AML-193 (cell line): ENCODE measurements at regions not wholly inside any gene's neighbourhood (a gene's known extent, or its start where the extent isn't known, plus 50 kb on each side); places are given as distances from the start of the nearest gene placed in this dataset.
A peak's percentile ranks its signal among the peaks of the same experiment; 100 is the strongest.
"Not testable (repeated sequence)": the region's sequence is repeated elsewhere in the genome, so short reads cannot be mapped to it uniquely, and the experiment has no call there.

Experiments
- DNase-seq, 2 experiments: peaks; one replicate each; lab custom pipeline; 2025; lab: John Stamatoyannopoulos, UW

DNA sequence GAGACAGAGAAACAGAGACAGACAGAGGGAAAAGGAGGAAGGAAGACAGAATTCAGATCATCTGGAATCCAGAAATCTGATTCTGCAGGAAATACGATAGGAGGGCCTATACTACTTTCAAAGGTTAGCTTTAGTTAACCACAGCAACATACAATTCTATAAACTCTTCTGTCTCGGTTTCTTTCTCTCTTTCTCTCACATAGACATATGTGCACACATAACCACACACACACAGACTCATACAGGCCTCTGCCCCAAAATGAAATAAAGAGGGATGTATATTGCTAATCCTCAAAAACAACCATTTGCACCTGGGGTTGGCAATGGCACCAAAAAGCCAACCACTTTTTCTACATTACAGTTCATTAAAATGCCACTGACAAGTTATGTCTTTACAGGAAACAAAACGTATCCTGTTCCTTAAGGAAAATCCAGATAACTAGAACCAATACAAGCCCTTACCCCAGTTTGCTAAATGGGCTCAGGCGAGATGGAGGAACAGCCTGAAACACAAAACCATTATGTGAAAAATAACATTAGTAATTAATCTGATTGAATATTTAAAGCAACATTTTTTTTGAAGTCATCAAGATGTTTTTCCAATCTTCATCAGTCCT lies 372.3 kb upstream of the CCNH start:
- DNase-seq = no peak

DNA sequence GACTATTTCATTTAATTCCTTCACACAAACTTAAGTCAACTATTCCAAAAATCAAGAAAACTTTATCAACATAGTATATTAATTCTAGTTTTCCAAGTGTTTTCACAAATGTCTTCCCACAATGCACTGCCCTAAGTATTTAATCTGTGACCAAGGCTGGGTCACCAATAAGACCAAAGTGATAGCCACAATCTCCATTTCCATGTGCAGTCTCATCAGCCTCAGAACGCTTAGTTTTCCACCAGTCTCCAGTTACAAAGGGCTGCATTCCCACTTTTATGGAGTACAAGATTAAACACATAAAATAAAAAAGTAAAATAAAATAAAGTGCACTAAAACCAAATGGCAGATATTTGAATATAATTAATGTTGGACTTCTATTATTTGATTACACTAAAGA lies 371.6 kb upstream of the CCNH start:
- DNase-seq = no peak

DNA sequence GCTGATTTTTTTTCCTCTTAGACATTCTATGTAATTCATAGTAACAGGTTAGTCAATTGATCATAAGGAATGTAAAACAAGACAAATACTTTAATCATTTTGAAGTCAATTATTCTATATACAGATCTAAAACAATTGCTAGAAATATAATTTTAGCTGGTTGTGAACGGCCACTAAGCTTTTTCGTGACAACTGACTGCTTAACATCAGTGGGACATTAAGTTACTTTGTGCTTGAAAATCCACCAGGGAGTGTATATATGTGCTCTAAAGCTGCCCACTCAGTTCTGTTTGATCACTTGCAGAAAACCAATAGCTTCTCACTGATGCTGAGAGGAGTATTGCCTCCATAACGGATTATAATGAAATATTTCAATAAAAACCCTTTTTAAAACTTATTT lies 370.2 kb upstream of the CCNH start:
- DNase-seq = no peak

DNA sequence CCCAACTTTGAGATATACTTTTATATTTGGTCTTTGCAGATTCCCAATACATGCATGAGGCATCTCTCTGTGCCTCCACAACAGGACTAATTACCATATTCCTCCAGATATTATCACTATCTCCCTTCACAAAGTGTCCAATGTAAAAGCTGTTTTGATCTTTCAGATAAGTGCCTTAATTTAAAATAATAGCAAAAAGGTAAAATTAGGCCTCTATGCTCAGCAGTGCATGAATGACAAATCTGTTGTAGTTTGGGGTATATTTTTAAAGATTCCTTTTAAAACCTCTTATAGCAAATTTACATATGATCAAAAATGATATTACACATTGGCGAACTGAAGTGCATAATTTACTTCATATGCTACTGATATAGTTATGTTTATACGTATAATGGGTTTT lies 369.2 kb upstream of the CCNH start:
- no peak for DNase-seq

GRCh38 chr5:87780831-87781760 lies 368.4 kb upstream of the CCNH start:
- DNase-seq = peak; percentile 79

GRCh38 chr5:87778876-87779275 lies 366.1 kb upstream of the CCNH start:
- DNase-seq = no peak

DNA sequence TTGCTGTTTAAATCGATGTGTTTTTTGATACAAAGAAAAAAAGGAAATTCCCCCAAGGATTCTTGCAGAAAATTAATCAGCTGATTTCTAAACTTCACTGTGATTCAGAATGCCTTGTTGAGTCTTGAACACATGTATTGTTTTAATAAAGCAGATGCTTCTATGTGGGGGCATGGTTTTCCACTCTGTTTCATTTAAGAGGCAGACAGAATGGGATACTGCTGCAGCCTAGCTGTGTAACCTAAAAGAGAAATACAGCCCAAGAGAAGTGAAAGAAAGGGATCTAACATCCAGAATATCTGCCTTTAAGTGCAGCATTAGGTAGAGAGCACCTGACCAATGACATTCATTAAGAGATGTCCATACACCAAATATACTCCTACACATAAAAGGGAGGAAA lies 365.1 kb upstream of the CCNH start:
- DNase-seq = no peak

DNA sequence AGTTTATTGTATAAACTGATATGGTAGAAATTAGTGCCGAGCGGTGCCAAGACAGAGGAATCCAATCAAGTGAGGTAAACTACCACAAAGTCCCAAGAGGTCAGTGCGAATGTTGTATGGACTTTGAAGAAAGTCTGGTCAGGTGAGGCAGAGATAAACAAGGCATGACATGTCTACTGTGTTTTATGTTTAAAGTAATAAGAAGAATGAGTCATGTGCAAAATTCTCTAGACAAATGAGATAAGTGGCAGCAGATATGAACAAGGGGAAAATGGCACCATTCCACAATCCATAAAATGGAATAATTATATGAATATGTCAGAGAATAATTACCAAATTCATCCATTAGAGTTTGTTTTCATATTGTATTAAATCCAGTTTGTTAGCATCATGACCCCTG lies 364.1 kb upstream of the CCNH start:
- DNase-seq = no peak

GRCh38 chr5:87776302-87776701 lies 363.6 kb upstream of the CCNH start:
- DNase-seq = not testable (repeated sequence)

GRCh38 chr5:87775228-87775627 lies 362.5 kb upstream of the CCNH start:
- no peak for DNase-seq

GRCh38 chr5:87774804-87775203 lies 362.1 kb upstream of the CCNH start:
- no peak for DNase-seq

GRCh38 chr5:87770601-87771121 lies 357.9 kb upstream of the CCNH start:
- no peak for DNase-seq

GRCh38 chr5:87770016-87770570 lies 357.4 kb upstream of the CCNH start:
- no peak for DNase-seq

DNA sequence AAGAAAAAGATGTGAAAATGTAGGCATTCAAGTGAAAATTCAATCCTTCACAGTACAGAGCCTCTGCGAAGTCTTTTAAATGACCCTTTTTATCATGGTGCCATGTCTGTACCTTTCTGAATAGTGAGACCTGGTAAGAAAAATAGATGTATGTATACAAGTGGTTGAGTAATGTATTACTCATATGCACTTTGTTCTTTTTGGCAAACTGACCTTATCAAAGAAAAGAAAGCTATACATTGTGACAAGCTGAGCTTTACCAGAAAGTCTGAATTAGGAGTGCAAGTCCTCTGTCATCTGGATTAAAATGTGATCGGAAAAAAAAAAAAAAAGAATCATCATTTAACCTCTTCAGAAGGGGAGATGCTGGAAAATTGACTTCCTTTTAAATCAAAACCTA lies 356.4 kb upstream of the CCNH start:
- DNase-seq = no peak

- DNase-seq = no peak
These were observed 355.5 kb upstream of the CCNH start for GRCh38 chr5:87768190-87768589.

- no peak for DNase-seq
These were observed 352.3 kb upstream of the CCNH start for GRCh38 chr5:87765009-87765408.

DNA sequence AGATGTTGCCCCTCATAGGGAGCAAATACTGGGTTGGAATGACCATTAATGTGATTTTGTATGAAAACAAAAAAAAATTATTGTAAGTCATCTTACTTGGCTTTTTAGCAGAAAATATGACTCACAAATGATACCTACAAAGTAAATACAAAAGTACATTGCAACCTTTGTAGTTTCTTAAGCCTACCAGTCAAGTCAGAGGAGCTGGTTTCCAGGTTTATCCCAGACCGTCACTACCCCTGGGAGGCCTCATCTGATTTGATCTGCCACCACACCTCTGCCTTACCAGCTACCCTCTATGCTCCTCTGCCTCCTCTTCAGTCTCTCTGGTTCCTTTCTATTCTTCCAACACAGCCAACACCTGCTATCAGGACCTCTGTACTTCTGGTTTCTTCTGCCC lies 349.9 kb upstream of the CCNH start:
- DNase-seq = no peak

- DNase-seq = no peak
These were observed 344.2 kb upstream of the CCNH start for GRCh38 chr5:87756951-87757350.

DNA sequence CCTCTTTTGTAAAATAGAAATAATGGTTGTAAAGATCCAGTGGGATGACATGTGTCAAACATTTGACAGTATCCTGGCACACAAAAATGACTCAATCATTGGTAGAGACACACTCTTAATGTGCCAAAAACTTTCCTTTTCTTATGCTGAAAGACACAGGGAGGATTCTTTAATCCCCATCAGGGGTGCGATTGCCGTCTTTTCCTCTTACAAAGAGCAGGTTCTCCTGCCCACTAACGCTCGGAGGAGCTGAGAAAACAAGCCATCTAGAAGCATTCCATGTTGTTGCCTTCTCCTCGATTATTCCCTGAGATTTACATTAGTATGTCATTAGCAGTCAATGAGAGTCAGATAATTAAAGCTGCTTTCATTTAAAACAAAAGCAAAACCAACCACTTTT lies 342.6 kb upstream of the CCNH start:
- DNase-seq = no peak

DNA sequence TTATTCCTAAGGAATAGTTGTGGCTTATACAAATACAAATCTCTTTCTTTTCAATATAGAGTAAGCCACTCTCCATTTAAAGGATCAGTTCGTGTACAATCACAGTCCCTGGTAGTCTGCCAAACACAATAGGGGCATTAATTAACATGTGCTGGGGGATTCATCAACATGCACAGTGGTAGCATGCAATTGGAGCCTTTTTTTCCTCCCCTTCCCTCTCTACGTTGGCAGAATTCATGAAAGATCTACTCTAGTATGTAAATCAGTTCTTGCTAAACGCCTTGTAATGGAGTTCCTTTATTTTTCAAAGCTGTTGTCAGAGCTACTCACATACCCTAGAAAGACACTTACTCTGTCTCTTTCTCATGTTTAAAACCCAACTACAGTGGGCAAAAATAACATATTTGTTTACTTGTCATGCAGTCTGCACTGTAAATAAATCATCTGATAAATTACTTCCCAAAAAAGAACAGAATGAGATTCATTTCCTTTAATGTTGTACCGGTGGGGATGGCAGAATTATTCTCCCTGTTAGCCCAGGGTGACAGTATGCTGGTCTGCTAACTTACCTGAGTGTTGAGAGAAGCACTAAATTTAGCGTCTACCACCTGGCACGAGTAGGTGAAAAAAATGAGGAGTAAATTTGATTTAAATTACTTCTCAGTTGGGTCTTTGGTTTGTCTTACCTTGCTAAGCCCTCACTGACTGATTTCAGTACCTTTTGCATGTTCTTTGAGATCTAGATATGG lies 341.5 kb upstream of the CCNH start:
- DNase-seq = no peak

- DNase-seq = no peak
These were observed 339.6 kb upstream of the CCNH start for GRCh38 chr5:87752362-87752761.

DNA sequence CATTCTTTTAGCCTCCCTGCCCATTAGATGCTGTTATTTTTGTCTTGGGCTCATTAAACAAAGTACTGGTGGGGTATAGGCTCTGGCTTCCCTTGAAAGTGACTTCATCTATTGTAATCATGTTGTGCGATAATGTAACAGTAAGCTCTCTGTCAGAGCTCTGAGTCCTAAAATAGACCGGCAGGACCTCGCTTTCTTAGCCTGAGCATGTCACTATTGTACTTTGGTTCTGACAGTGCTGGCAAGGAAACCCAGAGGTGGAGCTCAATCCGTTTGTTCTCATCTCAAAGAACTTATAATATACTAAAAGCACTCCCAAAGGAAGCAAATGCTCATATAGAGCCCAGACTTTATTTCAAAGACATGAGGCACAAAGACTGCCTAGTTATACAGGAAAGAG lies 339.1 kb upstream of the CCNH start:
- DNase-seq = no peak
